SH-SY5Y (cell line): ENCODE measurements at regions not wholly inside any gene's neighbourhood (a gene's known extent, or its start where the extent isn't known, plus 50 kb on each side); places are given as distances from the start of the nearest gene placed in this dataset.

Experiments
- GATA2 ChIP-seq: IDR thresholded peaks from 2 replicates; pipeline ENCODE4 v1.6.1; 2011; ENCODE audit warnings: mild to moderate bottlenecking, low read depth, low read length
- GATA3 ChIP-seq: IDR thresholded peaks from 2 replicates; pipeline ENCODE4 v1.6.1; 2011; ENCODE audit warnings: low read depth, mild to moderate bottlenecking, low read length, moderate library complexity

DNA sequence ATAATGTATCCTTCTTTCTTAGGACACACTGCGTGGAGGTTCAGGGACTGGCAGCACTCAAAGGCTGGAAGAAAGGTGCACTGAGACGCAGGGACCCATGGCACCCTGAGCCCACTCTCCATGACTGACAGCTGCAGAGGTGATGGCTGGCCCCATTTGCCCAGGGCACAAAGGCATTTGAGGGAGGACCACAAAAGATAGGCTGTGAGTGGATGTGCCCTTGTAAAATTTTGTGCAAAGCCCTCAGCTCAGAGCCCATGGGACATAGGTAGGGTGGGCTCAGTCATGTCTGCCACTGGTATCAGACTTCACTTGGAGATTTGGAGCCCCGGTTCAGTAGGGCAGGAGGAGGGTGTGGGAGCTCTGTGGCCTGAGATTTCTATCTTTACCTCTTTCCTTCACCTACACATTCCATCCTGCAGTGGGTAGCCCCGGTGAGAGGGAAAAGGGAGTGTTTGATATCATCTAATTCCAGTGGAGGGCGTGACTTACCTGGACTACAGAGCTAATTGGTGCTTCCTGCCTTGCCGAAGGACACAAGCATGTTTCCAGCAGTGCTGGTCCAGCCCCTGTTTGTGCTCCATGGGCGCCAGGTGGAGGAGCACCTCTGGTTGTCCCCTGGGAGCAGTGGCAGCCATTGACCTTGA lies 312.2 kb downstream of the EN1 start:
- TF ChIP-seq GATA2 (no peak), GATA3 (no peak)

- TF ChIP-seq GATA3 (no peak), GATA2 (no peak)
Measured at GRCh38 chr2:118530976-118531375, 316.5 kb downstream of the EN1 start.

DNA sequence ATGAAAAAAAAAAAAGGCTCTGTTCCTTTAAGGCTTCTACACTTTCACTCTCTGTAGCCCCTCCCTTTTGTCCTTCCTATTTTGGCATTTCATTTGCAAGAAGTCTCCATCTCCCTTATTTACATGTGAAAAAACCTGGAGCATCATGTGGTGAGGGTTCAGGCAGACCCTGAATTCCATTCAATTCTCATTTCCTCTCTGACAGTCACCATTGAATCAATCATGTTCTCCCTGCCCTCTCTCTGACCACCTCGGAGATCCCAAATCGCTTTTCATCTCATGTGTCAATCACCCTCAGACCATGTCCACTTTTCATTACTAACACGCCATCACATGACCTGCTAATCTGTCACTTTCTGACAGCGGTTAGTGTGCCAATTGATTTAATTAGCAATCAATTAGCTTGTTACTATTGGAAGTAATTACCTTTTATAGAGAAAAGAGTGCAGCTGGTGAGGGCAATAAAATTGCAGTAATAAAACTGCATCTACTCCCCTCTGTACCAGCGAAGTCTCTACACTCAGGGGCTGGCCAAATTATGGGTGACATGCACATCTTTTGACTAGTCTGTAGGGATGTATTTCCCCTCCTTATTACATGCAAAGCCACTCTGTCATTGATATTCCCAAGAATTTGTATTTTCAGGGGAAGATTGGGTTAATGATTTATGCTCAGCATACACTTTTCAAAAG lies 317.4 kb downstream of the EN1 start:
- TF ChIP-seq GATA2, result no peak
- TF ChIP-seq GATA3, result no peak

GRCh38 chr2:118527571-118527970 lies 319.9 kb downstream of the EN1 start:
- TF ChIP-seq GATA2 (no peak), GATA3 (no peak)

- TF ChIP-seq GATA3, result no peak
Measured at GRCh38 chr2:118525346-118525745, 322.1 kb downstream of the EN1 start.

- TF ChIP-seq GATA2, result no peak
- TF ChIP-seq GATA3, result no peak
Measured at GRCh38 chr2:118524911-118525310, 322.5 kb downstream of the EN1 start.

DNA sequence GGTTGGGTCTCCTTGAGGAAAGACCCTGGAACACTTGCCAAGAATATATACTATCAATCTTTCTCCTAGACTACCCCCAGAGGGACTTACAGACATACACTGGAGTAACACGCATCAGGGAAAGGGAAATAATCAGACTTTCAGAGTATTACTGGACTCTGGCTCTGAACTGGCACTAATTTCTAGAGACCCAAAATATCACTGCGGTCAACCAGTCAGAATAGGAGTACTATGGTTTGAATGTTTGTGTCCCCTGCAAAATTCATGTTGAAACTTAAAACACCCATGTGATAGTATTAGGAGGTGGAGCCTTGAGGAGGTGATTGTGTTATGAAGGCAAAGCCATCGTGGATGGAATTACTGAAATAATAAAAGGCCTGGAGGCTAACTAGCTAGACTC lies 323.7 kb downstream of the EN1 start:
- TF ChIP-seq GATA3, result no peak
- TF ChIP-seq GATA2, result no peak

GRCh38 chr2:118521960-118522359 lies 325.5 kb downstream of the EN1 start:
- no peak for TF ChIP-seq GATA3
- no peak for TF ChIP-seq GATA2

- no peak for TF ChIP-seq GATA3
- TF ChIP-seq GATA2, result no peak
Measured at GRCh38 chr2:118521272-118521671, 326.2 kb downstream of the EN1 start.

- TF ChIP-seq GATA2, result no peak
- TF ChIP-seq GATA3, result no peak
Measured at GRCh38 chr2:118520246-118520645, 327.2 kb downstream of the EN1 start.

- TF ChIP-seq GATA2, result no peak
Measured at GRCh38 chr2:118519511-118519910, 327.9 kb downstream of the EN1 start.

- TF ChIP-seq GATA3, result no peak
- TF ChIP-seq GATA2, result no peak
Measured at GRCh38 chr2:118510807-118511206, 336.6 kb downstream of the EN1 start.

GRCh38 chr2:118509319-118510004 lies 338.0 kb downstream of the EN1 start:
- TF ChIP-seq GATA2 (no peak), GATA3 (no peak)

GRCh38 chr2:118508282-118508681 lies 339.2 kb downstream of the EN1 start:
- TF ChIP-seq GATA2, result no peak
- no peak for TF ChIP-seq GATA3

DNA sequence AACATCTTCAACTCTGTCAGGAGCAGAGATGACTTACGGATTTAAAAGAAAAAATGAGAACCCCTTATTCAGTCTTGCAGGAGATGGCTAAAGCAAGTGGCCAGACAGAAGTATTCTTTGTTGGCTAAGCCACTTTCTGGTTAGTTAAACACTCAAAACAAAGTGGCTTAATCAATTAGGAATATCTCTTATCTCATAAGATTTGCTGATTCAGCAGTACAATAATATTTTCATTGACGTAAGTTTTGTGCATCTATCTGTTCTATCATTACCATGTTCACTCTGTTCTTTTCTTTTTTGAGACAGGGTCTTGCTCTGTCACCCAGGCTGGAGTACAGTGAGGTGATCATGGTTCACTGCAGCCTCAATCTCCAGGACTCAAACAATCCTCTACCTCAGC lies 342.0 kb downstream of the EN1 start:
- TF ChIP-seq GATA2, result no peak
- no peak for TF ChIP-seq GATA3

DNA sequence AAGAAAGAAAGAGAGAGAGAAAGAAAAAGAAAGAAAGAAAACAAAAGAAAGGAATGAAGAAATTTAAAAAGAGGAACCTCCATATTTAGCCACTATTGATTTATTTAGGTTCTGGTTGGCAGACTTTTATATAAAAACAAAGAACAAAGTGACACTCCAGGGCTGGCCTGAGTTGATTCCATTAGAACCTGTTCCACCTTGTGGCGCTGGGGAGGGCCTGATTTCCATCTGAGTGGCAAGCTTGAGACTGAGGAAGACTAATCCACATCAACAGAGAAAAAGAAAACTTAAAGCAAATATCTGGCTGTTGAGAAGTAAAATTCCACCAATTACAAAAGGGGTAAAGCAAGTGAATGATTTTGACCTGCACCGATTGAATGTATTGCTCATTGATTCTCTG lies 345.3 kb downstream of the EN1 start:
- TF ChIP-seq GATA3, result no peak
- no peak for TF ChIP-seq GATA2

DNA sequence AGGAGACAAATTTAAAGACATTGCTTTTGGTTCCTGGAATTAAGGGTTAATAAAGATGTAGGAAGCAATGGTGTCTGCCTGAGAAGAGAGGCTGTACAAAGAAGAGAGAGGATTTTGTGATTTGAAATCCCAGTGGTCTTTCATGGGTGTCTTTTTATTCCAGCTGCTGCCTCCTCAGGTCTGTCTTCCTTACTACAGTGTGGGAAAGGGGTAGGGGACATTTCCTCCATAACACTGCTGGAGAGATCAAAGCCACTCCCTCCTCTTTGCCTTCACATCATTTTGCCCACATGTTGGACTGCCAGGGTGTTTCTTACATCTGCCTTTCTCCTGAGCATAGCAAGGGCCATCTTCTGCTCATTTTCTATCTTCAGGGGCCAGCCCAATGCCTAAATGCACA lies 348.5 kb downstream of the EN1 start:
- TF ChIP-seq GATA2, result no peak
- TF ChIP-seq GATA3, result no peak
